Parathyroid adenoma (tissue), 2 donors: ENCODE measurements at regions not wholly inside any gene's neighbourhood (a gene's known extent, or its start where the extent isn't known, plus 50 kb on each side); places are given as distances from the start of the nearest gene placed in this dataset.

Experiments
- H2AFZ ChIP-seq: fragments of 300-600 bp; sonication (generic); one replicate; pipeline ENCODE4 v1.7.0; 2017; ENCODE audit warnings: antibody characterized with exemption, mild to moderate bottlenecking
- H3K27ac ChIP-seq: fragments of 300-600 bp; sonication (generic); one replicate; pipeline ENCODE4 v1.7.0; 2017
- H3K27me3 ChIP-seq: fragments of 300-600 bp; sonication (generic); one replicate; pipeline ENCODE4 v1.7.0; 2017; ENCODE audit warnings: low read length; ENCODE audit not compliant: control insufficient read depth, insufficient read depth
- H3K36me3 ChIP-seq: fragments of 300-600 bp; sonication (generic); one replicate; pipeline ENCODE4 v1.7.0; 2017; ENCODE audit warnings: low read length; ENCODE audit not compliant: control insufficient read depth, insufficient read depth
- H3K4me1 ChIP-seq: fragments of 300-600 bp; sonication (generic); one replicate; pipeline ENCODE4 v1.7.0; 2017; ENCODE audit warnings: control low read depth
- H3K4me2 ChIP-seq: fragments of 300-600 bp; sonication (generic); one replicate; pipeline ENCODE4 v1.7.0; 2017; ENCODE audit warnings: low read length
- H3K4me3 ChIP-seq: fragments of 300-600 bp; sonication (generic); one replicate; pipeline ENCODE4 v1.7.0; 2017; ENCODE audit warnings: low read depth, low read length
- H3K79me2 ChIP-seq: fragments of 300-600 bp; sonication (generic); one replicate; pipeline ENCODE4 v1.7.0; 2017; ENCODE audit warnings: control low read depth
- H3K9ac ChIP-seq: fragments of 300-600 bp; sonication (generic); one replicate; pipeline ENCODE4 v1.7.0; 2017; ENCODE audit warnings: mild to moderate bottlenecking
- H3K9me3 ChIP-seq: fragments of 300-600 bp; sonication (generic); one replicate; pipeline ENCODE4 v1.7.0; 2017; ENCODE audit warnings: low read length; ENCODE audit not compliant: control insufficient read depth
- CTCF ChIP-seq: fragments of 300-600 bp; sonication (generic); IDR thresholded peaks from one replicate; pipeline ENCODE4 v1.7.0; 2017; ENCODE audit warnings: antibody characterized with exemption, mild to moderate bottlenecking
- donor health status: primary hyperparathyroidism.

GRCh38 chr3:110272525-110272924 is 799.1 kb upstream of the NECTIN3 start:
- H3K27me3 ChIP-seq = no peaks in the 10 kb centered on the region
- no peak overlapping the region for H3K4me3 ChIP-seq
- H3K4me1 ChIP-seq = no peaks in the 10 kb centered on the region
- no peaks in the 10 kb centered on the region for H3K79me2 ChIP-seq
- no peak overlapping the region for H3K9ac ChIP-seq
- H3K9me3 ChIP-seq = no peaks in the 10 kb centered on the region
- H3K4me2 ChIP-seq = no peak overlapping the region
- H3K36me3 ChIP-seq = no peaks in the 10 kb centered on the region
- TF ChIP-seq CTCF = no peak
- H2AFZ ChIP-seq = no peak overlapping the region
- H3K27ac ChIP-seq = no peak overlapping the region

- H3K27ac ChIP-seq = no peak overlapping the region
- H3K4me1 ChIP-seq = no peaks in the 10 kb centered on the region
- H3K9ac ChIP-seq = no peak overlapping the region
- H3K27me3 ChIP-seq = no peaks in the 10 kb centered on the region
- no peak overlapping the region for H3K4me2 ChIP-seq
- H3K79me2 ChIP-seq = no peaks in the 10 kb centered on the region
- H3K4me3 ChIP-seq = no peak overlapping the region
- H2AFZ ChIP-seq = no peak overlapping the region
- H3K36me3 ChIP-seq = no peaks in the 10 kb centered on the region
- TF ChIP-seq CTCF = no peak
- H3K9me3 ChIP-seq = no peaks in the 10 kb centered on the region
Observed at GRCh38 chr3:110291886-110292501, 779.6 kb upstream of the NECTIN3 start.

- H3K9me3 ChIP-seq = no peaks in the 10 kb centered on the region
Observed at GRCh38 chr3:110293660-110294059, 778.0 kb upstream of the NECTIN3 start.

GRCh38 chr3:110296885-110297284 is 774.7 kb upstream of the NECTIN3 start:
- no peak overlapping the region for H3K27ac ChIP-seq
- H3K4me2 ChIP-seq = no peak overlapping the region
- no peaks in the 10 kb centered on the region for H3K27me3 ChIP-seq
- no peaks in the 10 kb centered on the region for H3K9me3 ChIP-seq
- no peak overlapping the region for H3K4me3 ChIP-seq
- H3K9ac ChIP-seq = no peak overlapping the region
- TF ChIP-seq CTCF = no peak
- no peaks in the 10 kb centered on the region for H3K79me2 ChIP-seq
- no peaks in the 10 kb centered on the region for H3K36me3 ChIP-seq
- H3K4me1 ChIP-seq = no peaks in the 10 kb centered on the region
- H2AFZ ChIP-seq = no peak overlapping the region

More at GRCh38 chr3:110293660-110294059, 778.0 kb upstream of the NECTIN3 start:
- H3K79me2 ChIP-seq = no peaks in the 10 kb centered on the region
- H3K27me3 ChIP-seq = no peaks in the 10 kb centered on the region
- no peak overlapping the region for H3K27ac ChIP-seq
- H3K36me3 ChIP-seq = no peaks in the 10 kb centered on the region
- no peak overlapping the region for H3K4me2 ChIP-seq
- no peak overlapping the region for H2AFZ ChIP-seq
- TF ChIP-seq CTCF = no peak
- no peak overlapping the region for H3K9ac ChIP-seq
- H3K4me3 ChIP-seq = no peak overlapping the region
- H3K4me1 ChIP-seq = no peaks in the 10 kb centered on the region

- H3K4me2 ChIP-seq = no peak overlapping the region
- no peaks in the 10 kb centered on the region for H3K79me2 ChIP-seq
- no peak overlapping the region for H3K27ac ChIP-seq
- no peaks in the 10 kb centered on the region for H3K36me3 ChIP-seq
- H3K9ac ChIP-seq = no peak overlapping the region
- H3K9me3 ChIP-seq = no peaks in the 10 kb centered on the region
- no peaks in the 10 kb centered on the region for H3K27me3 ChIP-seq
- no peak overlapping the region for H2AFZ ChIP-seq
- no peak for TF ChIP-seq CTCF
- H3K4me3 ChIP-seq = no peak overlapping the region
- H3K4me1 ChIP-seq = no peaks in the 10 kb centered on the region
Observed at GRCh38 chr3:110301781-110302180, 769.8 kb upstream of the NECTIN3 start.
